Spinal cord (tissue), 9 donors: ENCODE measurements at regions not wholly inside any gene's neighbourhood (a gene's known extent, or its start where the extent isn't known, plus 50 kb on each side); places are given as distances from the start of the nearest gene placed in this dataset.

Source experiments
- DNase-seq, 6 donors: peaks; one replicate each; pipeline versions ENCODE4 v3.0.0 to v3.0.0-alpha.2; 2013 to 2015; ENCODE audit warnings: low spot score in 6 of 6, low read depth in 4 of 6
- H3K27ac ChIP-seq: one replicate; pipeline ENCODE4 v1.5.1; 2013; ENCODE audit warnings: low read depth, low read length, control low read depth
- H3K27me3 ChIP-seq: one replicate; pipeline ENCODE4 v1.6.1; 2013; ENCODE audit warnings: low read length; ENCODE audit not compliant: control insufficient read depth, insufficient read depth
- H3K36me3 ChIP-seq: one replicate; pipeline ENCODE4 v1.6.1; 2013; ENCODE audit warnings: low read length; ENCODE audit not compliant: control insufficient read depth, insufficient read depth
- H3K4me1 ChIP-seq: one replicate; pipeline ENCODE4 v1.6.1; 2013; ENCODE audit warnings: low read length; ENCODE audit not compliant: control insufficient read depth, insufficient read depth
- H3K4me3 ChIP-seq: one replicate; pipeline ENCODE4 v1.5.1; 2013; ENCODE audit warnings: low read depth, low read length, control low read depth
- H3K9me3 ChIP-seq: one replicate; pipeline ENCODE4 v1.6.1; 2013; ENCODE audit warnings: low read length; ENCODE audit not compliant: control insufficient read depth, insufficient read depth
- WGBS: methylation state at CpG from one replicate; pipeline ENCODE4 v1.1.5; 2013; ENCODE audit warnings: missing lambda C conversion rate; ENCODE audit not compliant: insufficient coverage; 5-methylcytosine and 5-hydroxymethylcytosine counted together
- donor health status: healthy.

- WGBS, result 90% methylated on average over 8 of the region's 12 CpGs
- no peak overlapping the region for H3K4me3 ChIP-seq
- no peaks in the 10 kb centered on the region for H3K9me3 ChIP-seq
- peak in 1 of 6 donors; percentile 37 for DNase-seq
- no peaks in the 10 kb centered on the region for H3K27me3 ChIP-seq
- H3K4me1 ChIP-seq, result peaks cover 5% of the 10 kb centered on the region
- H3K36me3 ChIP-seq, result no peaks in the 10 kb centered on the region
- no peak overlapping the region for H3K27ac ChIP-seq
These were observed 448.2 kb upstream of the FAT1 start for GRCh38 chr4:187171706-187172339.

GRCh38 chr4:187172340-187172761, 448.7 kb upstream of the FAT1 start:
- Histone ChIP-seq H3K4me3 (no peak overlapping the region), H3K27me3 (no peaks in the 10 kb centered on the region), H3K27ac (no peak overlapping the region), H3K36me3 (no peaks in the 10 kb centered on the region), H3K4me1 (peaks cover 7% of the 10 kb centered on the region), H3K9me3 (no peaks in the 10 kb centered on the region)
- 63% methylated on average over 5 of the region's 7 CpGs for WGBS
- no peak for DNase-seq

- H3K4me3 ChIP-seq, result no peak overlapping the region
- H3K9me3 ChIP-seq, result no peaks in the 10 kb centered on the region
- no peak overlapping the region for H3K27ac ChIP-seq
- WGBS, result 94% methylated on average over 7 of the region's 8 CpGs
- peaks cover 7% of the 10 kb centered on the region for H3K4me1 ChIP-seq
- no peaks in the 10 kb centered on the region for H3K27me3 ChIP-seq
- H3K36me3 ChIP-seq, result no peaks in the 10 kb centered on the region
- no peak for DNase-seq
These were observed 451.1 kb upstream of the FAT1 start for GRCh38 chr4:187174749-187175148.

GRCh38 chr4:187175197-187175596, 451.5 kb upstream of the FAT1 start:
- no peak overlapping the region for H3K4me3 ChIP-seq
- no peak overlapping the region for H3K27ac ChIP-seq
- H3K36me3 ChIP-seq, result no peaks in the 10 kb centered on the region
- H3K9me3 ChIP-seq, result no peaks in the 10 kb centered on the region
- H3K4me1 ChIP-seq, result peaks cover 7% of the 10 kb centered on the region
- H3K27me3 ChIP-seq, result no peaks in the 10 kb centered on the region
- 95% methylated on average over 5 of the region's 5 CpGs for WGBS
- no peak for DNase-seq

- 84% methylated on average over 21 of the region's 24 CpGs for WGBS
- H3K36me3 ChIP-seq, result no peaks in the 10 kb centered on the region
- H3K27ac ChIP-seq, result no peak overlapping the region
- H3K9me3 ChIP-seq, result no peaks in the 10 kb centered on the region
- H3K4me3 ChIP-seq, result no peak overlapping the region
- H3K27me3 ChIP-seq, result no peaks in the 10 kb centered on the region
- peak in 1 of 6 donors; percentile 55 for DNase-seq
- peaks cover 7% of the 10 kb centered on the region for H3K4me1 ChIP-seq
These were observed 452.7 kb upstream of the FAT1 start for GRCh38 chr4:187176261-187176910.

- Histone ChIP-seq H3K9me3 (no peaks in the 10 kb centered on the region), H3K4me3 (no peak overlapping the region), H3K27me3 (no peaks in the 10 kb centered on the region), H3K36me3 (no peaks in the 10 kb centered on the region), H3K4me1 (peaks cover 7% of the 10 kb centered on the region), H3K27ac (no peak overlapping the region)
- WGBS, result 80% methylated on average over 4 of the region's 6 CpGs
- DNase-seq, result no peak
These were observed 454.4 kb upstream of the FAT1 start for GRCh38 chr4:187178084-187178483.

- Histone ChIP-seq H3K4me3 (no peak overlapping the region), H3K27ac (no peak overlapping the region), H3K27me3 (no peaks in the 10 kb centered on the region), H3K9me3 (no peaks in the 10 kb centered on the region), H3K4me1 (peaks cover 7% of the 10 kb centered on the region), H3K36me3 (no peaks in the 10 kb centered on the region)
- no peak for DNase-seq
- 73% methylated on average over 6 of the region's 6 CpGs for WGBS
These were observed 454.9 kb upstream of the FAT1 start for GRCh38 chr4:187178587-187178986.

GRCh38 chr4:187179086-187180058, 455.7 kb upstream of the FAT1 start:
- no peaks in the 10 kb centered on the region for H3K36me3 ChIP-seq
- H3K4me1 ChIP-seq, result peaks cover 7% of the 10 kb centered on the region
- H3K9me3 ChIP-seq, result no peaks in the 10 kb centered on the region
- DNase-seq, result peak in 2 of 6 donors; percentile 38 to 70
- no peaks in the 10 kb centered on the region for H3K27me3 ChIP-seq
- 48% methylated on average over 6 of the region's 10 CpGs for WGBS
- H3K27ac ChIP-seq, result no peak overlapping the region
- no peak overlapping the region for H3K4me3 ChIP-seq

- Histone ChIP-seq H3K4me1 (peaks cover 7% of the 10 kb centered on the region), H3K27me3 (no peaks in the 10 kb centered on the region), H3K27ac (no peak overlapping the region), H3K36me3 (no peaks in the 10 kb centered on the region), H3K9me3 (no peaks in the 10 kb centered on the region), H3K4me3 (no peak overlapping the region)
- no peak for DNase-seq
- 100% methylated on average over 1 of the region's 6 CpGs for WGBS
These were observed 457.4 kb upstream of the FAT1 start for GRCh38 chr4:187181054-187181453.
